ENCODE measurements at regions not wholly inside any gene's neighbourhood (a gene's known extent, or its start where the extent isn't known, plus 50 kb on each side); places are given as distances from the start of the nearest gene placed in this dataset.
A peak's percentile ranks its signal among the peaks of the same experiment; 100 is the strongest.

DNA sequence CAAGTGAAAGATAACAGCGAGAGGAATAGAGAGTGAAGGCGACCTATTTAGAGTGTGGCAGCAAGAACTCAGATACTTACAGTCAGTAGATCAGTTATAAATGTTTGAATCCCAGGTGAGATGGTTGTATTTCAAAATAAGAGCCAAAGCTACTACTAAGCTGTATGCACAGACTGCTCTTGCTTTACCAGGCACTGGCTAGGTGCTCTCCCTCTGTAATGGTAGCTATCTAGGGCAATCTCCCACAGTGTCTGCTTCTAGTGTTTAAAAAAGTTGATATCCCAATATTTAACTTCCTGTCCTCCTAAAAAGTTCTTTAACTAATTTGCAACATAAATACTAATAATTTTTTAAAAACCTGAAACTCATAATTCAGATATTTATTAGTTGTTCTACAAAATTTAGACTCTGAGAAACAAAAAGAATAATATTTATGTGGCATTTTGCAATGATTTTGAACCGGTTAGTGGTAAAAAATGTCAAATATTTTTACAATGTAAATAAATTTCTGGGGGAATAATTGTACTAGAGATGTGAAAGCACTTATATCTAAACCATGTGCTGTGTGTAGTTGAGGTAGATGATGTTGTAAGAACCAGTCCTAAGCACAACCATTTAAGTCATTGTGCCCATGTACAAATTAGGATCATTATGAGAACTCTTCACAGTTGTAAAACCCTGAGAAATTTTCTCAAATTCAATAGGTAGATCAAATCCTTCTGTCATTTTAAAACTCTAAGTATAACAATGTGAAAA, 349.3 kb upstream of the SEMA3D start:
- no peak for DNase-seq (ENCODE audit: low read depth)
- in situ Hi-C loops (cut with HindIII; ENCODE audit: low pct_unique_long_range_greater_than_20kb, low sequenced_read_pairs): no loop called here

DNA sequence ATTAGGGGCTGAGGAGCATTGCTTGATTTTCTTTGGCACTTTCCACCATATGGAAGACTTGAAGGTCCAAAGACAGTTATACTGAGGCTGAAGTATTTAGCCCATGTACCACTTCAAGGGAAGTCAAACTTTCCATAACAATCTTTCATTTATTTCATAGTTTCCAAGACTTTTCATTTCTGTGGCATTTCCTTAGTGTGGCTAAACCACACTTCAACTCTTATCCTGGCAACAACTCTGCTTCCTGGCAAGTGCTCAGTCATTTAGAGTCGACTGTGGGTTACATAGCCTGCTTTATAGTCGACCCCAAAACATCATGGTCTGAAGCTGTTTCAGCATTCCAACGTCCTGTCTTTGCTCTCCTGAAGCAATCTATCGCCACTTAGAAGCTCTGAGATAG, 343.0 kb upstream of the SEMA3D start:
- DNase-seq (ENCODE audit: low read depth): no peak
- in situ Hi-C loops (cut with HindIII; ENCODE audit: low pct_unique_long_range_greater_than_20kb, low sequenced_read_pairs): no loop called here

DNA sequence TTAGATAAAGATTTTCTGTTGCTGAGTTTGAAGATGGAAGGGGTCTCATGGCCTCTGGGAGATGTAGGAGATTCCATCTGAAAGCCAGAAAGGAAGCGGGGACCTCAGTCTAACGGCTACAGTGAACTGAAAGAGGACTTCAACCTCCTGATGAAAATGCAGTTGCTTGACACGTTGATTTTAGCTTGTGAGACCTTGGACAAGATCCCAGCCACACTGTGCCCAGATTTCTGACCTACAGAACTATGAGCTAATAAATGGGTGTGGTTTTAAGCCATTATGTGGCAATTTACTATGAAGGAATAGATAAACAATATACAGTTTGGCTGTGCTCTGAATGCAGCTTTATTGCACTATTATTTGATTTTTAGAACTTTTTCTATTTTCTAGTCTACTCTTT, 342.3 kb upstream of the SEMA3D start:
- in situ Hi-C loops (cut with HindIII; ENCODE audit: low pct_unique_long_range_greater_than_20kb, low sequenced_read_pairs): no loop called here
- DNase-seq (ENCODE audit: low read depth): no peak

DNA sequence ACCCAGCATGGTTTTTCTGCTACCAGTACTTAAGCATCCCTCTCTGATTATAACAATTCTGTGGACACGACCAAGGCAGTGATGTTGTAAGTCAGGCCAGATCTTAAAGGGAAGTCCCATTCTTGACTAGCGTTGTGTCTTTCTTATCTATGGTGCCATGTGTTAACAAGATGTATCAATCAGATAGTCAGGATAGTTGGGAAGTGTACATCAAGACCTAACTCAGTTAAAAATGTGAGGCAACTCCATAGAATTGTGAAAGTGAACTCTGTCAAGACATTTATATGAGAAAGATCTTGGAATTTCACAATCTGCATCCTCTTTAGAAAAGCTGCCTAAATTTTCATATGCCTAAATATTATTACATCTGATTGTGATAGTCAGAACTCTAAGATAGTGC, 341.7 kb upstream of the SEMA3D start:
- no peak for DNase-seq (ENCODE audit: low read depth)
- in situ Hi-C loops (cut with HindIII; ENCODE audit: low pct_unique_long_range_greater_than_20kb, low sequenced_read_pairs): no loop called here

DNA sequence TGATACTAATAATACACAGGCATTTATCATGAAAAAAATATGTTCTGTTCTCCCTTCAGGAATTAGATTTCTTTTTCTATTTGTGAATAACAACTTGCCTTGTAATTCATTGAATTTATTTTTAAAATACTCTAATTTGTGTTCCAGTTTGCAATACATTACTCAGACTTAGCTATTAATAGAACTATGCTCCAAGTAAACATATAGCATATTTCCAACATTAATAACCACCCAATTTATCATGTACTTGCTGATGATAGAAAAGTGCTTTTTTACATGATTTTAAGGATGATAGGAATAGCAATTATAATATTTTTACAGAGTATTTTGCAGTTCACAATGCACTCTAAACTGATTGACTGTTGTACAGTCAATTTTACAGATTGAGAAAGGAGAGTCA, 338.8 kb upstream of the SEMA3D start:
- in situ Hi-C loops (cut with HindIII; ENCODE audit: low pct_unique_long_range_greater_than_20kb, low sequenced_read_pairs): no loop called here
- no peak for DNase-seq (ENCODE audit: low read depth)

DNA sequence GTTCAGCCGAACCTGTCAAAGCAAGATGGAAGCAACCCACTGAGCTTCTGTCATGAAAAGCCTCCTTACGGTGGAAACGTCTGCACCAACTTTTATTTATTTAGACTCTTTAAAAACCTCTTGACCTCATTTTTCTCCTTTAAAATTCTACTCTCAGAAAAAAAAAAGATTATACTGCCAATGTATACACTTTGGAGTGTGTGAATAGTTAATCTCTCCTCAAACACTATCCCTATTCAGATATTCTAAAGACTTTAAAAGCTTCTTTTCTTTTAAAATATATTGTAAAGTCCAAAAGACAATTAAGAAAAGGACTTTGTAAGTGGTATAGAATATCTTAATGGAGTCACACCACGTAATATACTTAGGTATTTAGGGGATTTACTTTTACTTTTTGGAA, 335.2 kb upstream of the SEMA3D start:
- DNase-seq (ENCODE audit: low read depth): no peak
- in situ Hi-C loops (cut with HindIII; ENCODE audit: low pct_unique_long_range_greater_than_20kb, low sequenced_read_pairs): no loop called here

DNA sequence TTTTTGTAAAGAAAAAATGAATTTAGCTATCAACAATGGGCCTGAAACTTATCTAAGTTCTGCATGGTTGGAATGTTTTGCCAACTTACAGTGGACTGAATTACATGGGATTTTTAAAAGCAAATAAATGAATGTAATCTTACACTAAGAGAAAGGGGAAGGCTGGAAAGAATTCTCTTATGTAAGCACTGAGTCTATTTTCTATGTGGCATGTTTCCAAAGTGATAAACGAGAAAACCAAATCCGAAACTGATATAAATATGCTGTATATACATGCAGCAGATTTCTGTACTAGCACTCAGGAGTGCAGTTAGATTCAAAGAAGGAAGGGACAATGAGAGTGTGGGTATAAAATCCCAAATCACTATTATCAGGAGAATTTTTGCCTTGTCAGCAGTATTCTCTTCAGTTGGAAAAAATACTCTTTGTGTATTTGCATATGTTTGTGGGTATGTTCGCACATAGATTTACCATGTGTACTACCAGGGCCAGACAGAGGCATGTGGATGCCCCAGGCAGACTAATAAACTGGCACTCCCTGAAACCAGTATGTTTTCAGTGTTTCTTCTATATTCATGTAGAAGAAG, 334.3 kb upstream of the SEMA3D start:
- no peak for DNase-seq (ENCODE audit: low read depth)
- in situ Hi-C loops (cut with HindIII; ENCODE audit: low pct_unique_long_range_greater_than_20kb, low sequenced_read_pairs): no loop called here

DNA sequence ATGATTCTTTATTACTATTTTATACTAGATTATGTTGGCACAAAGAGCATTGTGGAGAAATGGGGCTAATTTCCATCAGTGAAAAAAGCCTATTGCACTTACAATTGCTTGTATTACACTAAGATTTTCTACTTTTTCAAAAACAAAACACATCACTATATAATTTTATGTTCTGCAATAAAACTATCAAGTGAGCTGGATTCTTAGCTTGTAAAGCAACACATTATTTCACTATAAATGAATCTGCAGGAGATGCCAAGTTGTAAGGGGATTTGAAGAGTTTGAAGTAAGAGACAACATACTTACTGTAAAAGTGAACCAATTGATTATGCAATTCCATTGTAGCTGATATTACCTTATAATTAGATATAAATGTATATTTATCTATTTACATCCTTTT, 333.3 kb upstream of the SEMA3D start:
- in situ Hi-C loops (cut with HindIII; ENCODE audit: low pct_unique_long_range_greater_than_20kb, low sequenced_read_pairs): no loop called here
- DNase-seq (ENCODE audit: low read depth): no peak

DNA sequence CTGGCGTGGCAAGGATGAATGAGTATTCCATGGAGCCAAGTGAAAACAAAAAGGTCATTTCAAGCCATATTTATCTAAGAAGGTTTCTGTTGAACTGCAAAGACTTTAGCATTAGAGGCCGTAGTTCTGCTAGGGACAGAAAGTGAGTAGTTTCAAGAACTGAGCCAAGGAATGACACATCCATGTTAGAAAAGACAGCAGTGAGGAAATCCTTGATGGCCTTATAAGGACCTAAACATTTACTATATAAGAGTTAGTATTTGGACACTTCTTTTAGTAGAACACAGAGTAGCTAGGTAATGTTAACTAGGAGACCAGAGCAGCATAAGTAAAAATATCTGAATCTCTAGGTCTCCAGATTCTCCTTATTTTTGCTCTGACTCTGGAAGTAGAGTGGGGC, 329.8 kb upstream of the SEMA3D start:
- no peak for DNase-seq (ENCODE audit: low read depth)
- in situ Hi-C loops (cut with HindIII; ENCODE audit: low pct_unique_long_range_greater_than_20kb, low sequenced_read_pairs): no loop called here

DNA sequence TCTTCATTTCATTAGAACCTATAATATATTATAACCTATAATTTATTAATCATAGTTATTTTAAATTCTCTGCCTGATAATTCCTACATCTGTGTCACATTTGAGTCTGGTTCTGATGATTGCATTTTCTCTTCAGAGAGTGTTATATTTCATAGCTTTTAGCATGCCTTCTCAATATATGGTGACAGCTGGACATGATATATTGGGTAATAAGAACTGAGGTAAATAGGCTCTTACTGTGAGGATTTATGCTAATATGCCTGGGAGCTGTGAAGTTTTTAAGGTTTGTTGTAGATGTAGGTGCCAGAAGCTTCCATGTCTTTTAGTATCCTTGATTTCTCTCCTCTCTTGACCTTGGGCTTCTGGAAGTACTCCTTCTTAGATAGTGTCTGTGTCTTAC, 325.9 kb upstream of the SEMA3D start:
- in situ Hi-C loops (cut with HindIII; ENCODE audit: low pct_unique_long_range_greater_than_20kb, low sequenced_read_pairs): no loop called here

DNA sequence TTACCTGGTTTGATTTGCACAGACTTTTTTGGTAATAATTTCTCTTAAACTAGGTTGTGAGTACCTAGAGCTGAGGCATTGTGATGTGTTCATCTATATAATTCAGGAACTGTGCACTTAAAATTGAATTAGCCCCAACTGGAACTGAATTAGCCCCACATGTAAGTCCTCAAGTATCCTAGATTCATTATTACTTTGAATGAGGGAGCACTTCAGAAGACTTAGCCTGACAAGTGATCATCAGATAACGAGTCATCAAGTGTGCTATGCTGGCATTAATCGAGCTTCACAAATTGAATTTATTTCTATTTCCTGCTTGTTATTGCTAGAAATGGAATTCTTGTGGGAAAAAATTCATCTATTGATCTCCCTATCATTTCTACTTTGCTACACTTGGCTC, 323.4 kb upstream of the SEMA3D start:
- no peak for DNase-seq (ENCODE audit: low read depth)
- in situ Hi-C loops (cut with HindIII; ENCODE audit: low pct_unique_long_range_greater_than_20kb, low sequenced_read_pairs): no loop called here

More for the DNA sequence above, 325.9 kb upstream of the SEMA3D start:
- DNase-seq (ENCODE audit: low read depth): no peak

DNA sequence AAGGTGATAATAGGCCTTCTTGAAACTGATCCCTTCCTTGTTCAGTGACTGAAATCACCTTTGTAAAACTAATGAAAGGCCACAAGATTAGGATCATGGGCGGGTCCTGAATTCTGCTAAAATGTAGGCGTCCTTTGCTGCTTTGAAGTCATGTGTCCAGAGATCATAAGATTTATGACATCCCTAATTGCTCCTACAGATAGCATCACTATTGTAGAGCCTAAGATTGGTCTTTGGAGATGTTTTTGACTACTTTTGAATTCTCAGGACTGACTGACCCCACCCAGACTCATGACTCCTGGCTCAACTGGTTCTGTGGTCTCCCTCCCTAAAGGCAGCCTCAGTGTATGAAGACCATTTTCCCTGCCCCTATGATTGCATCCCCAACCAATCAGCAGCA, 322.6 kb upstream of the SEMA3D start:
- no peak for DNase-seq (ENCODE audit: low read depth)
- in situ Hi-C loops (cut with HindIII; ENCODE audit: low pct_unique_long_range_greater_than_20kb, low sequenced_read_pairs): no loop called here

DNA sequence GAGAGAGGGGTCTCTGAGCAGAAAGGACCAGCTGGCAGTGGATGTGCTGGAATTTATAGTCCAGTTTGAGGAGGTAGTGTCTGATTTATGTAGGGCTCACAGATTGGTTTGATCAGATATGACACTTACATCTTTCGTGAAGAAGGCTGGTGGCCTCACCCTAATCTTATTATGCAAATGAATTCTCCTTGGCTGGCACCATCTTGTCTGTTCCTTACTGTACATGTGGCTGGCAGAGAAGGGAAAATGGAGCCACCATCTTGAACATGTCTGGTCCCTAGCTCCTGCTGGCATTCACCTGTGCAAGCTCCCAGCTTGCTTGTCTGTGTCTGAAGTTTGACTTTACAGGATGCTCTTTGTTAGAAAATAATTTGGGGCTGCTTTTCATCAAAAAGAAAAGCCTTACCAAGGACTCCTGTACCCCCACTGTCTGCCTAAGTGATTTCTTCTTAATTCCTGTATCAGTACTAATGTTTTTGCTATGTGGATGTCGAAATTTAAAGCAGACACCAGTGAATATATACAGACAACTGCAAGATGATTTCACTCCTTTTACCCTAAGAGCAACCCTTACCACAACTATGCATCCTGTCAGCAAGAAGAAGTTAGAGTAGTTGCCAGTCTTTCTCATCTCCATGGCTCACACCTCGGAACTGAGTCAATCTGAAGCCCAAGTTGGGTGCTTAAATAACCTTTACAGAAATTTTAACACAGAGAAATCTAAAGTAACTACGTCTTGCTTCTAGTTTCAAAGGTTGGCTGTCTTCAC, 322.0 kb upstream of the SEMA3D start:
- no peak for DNase-seq (ENCODE audit: low read depth)
- in situ Hi-C loops (cut with HindIII; ENCODE audit: low pct_unique_long_range_greater_than_20kb, low sequenced_read_pairs): no loop called here

DNA sequence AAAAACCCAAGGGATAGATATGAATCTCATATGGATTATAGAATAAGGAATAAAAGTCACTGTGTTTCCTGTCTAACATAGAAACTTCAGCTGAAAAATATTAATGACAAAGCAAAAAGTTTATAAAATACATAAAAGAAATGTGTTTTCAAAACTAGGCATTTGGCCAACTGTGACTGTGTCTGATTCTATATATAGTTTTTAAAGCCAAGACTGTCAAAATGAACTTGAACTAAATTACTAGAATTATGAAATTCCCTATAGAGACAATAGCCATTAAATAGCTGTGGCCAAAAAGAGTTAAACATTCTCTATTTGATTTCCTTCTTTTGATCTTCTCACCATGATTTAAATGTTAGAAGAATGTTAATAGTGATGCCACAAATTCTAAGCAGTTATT, 311.2 kb upstream of the SEMA3D start:
- DNase-seq (ENCODE audit: low read depth): no peak
- in situ Hi-C loops (cut with HindIII; ENCODE audit: low pct_unique_long_range_greater_than_20kb, low sequenced_read_pairs): no loop called here

DNA sequence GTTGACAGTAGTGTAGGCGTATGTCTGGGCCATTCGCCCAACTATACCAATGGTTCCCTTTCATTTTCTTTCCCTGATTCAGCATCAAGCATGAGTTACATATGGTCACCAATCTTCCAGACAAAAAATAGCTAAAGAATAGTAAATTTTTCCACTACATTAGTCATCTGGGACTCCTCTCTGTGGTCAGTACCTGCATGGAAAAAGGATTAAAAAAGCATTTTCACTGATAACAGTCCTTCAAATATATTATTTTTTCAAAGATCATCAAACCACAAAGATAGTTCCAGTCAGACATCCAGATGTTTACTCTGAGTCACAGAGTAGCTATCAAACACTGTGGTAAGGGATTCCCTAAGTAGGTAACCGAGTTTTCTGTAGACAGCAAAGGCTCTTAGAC, 302.6 kb upstream of the SEMA3D start:
- DNase-seq (ENCODE audit: low read depth): peak; percentile 45
- in situ Hi-C loops (cut with HindIII; ENCODE audit: low pct_unique_long_range_greater_than_20kb, low sequenced_read_pairs): no loop called here

DNA sequence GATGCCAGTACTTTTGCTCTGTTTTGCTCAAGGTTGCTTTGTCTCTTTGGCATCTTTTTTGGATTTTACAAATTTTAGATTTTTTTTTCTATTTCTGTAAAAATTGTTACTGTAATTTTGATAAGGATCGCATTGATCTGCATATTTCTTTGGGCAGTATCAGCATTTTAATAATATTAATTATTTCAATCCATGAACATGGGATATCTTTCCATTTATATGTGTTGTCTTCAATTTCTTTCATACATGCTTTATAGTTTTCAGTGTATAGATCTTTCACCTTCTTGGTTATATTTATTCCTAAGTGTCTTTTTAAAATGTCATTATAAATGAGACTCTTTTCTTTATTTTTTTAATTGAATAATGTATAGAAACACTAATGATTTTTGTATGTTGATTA, 301.6 kb upstream of the SEMA3D start:
- in situ Hi-C loops (cut with HindIII; ENCODE audit: low pct_unique_long_range_greater_than_20kb, low sequenced_read_pairs): no loop called here

DNA sequence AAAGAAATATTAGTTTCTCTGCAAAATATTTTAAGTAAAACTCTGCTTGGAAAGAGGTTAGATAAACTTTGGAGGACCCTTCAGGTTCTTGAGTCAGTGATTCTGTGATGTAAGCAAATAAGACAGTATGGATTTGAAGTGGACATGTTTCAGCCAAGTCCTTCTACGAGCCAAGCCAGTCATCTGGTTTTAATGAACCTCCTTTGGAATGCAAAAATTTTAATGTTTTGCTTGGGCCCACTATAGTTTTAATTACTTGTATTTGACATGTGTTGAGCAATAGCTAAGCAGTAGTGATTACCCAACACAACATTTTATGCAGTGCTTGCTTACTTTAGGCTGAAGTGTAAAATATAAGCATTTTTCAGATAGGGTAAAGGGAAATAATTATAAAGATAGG, 296.3 kb upstream of the SEMA3D start:
- in situ Hi-C loops (cut with HindIII; ENCODE audit: low pct_unique_long_range_greater_than_20kb, low sequenced_read_pairs): no loop called here
- no peak for DNase-seq (ENCODE audit: low read depth)

More for the DNA sequence above, 301.6 kb upstream of the SEMA3D start:
- no peak for DNase-seq (ENCODE audit: low read depth)

DNA sequence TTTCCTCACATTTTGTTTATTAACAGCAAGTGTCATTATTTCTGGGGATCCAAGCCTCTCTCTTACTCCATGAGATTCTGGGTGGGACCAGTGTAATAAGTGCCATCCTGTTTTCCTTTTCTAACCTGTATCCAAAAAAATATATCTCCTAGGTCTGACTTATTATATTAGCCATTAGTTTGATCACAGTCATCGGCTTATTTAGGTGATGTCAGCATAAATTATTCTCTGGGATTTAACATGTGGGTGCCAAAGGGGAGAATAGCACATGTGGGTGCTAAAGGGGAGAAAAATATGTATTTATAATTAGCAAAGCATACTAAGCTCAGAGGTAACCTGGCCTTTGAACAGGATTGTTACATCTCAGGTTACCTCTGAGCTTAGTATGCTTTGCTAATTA, 293.8 kb upstream of the SEMA3D start:
- no peak for DNase-seq (ENCODE audit: low read depth)
- in situ Hi-C loops (cut with HindIII; ENCODE audit: low pct_unique_long_range_greater_than_20kb, low sequenced_read_pairs): no loop called here

DNA sequence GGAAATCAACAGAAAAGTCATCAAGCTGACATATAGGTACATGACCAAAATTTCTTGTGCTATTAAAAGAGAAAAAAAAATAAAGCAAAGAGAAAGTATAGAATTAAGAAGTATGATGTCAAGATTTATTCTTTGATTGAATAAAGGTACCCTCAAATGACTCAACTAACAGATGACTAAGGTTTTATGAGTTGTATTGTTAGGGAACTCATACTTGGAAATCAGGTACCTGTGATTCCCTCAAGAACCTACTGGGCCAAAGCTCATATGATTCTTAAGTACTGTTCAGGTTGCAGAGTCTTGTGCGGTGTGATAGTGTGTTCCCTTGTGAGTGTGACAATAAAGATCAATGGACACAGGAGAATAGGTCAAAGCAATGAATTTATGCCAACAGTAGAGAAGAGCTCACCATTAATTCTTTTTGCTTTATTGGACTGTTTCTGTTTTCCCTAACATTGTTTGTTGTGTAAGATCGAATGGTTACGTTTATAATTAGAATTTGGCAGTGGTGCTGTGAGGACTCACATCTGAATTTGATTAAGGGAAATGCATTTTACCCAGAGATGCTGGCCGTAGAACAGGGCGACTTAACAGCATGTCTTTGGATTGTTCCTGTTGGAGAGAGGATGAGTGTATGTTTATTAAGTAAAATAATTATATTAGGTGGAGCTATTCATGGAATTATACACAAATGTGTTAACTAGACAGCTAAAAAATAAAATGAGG, 293.2 kb upstream of the SEMA3D start:
- in situ Hi-C loops (cut with HindIII; ENCODE audit: low pct_unique_long_range_greater_than_20kb, low sequenced_read_pairs): no loop called here
- DNase-seq (ENCODE audit: low read depth): no peak

Data from Caki2 (cell line).